HepG2 (cell line): ENCODE measurements at regions not wholly inside any gene's neighbourhood (a gene's known extent, or its start where the extent isn't known, plus 50 kb on each side); places are given as distances from the start of the nearest gene placed in this dataset.

Experiments
- ARID2 ChIP-seq: sonication (generic); formaldehyde crosslinking; IDR thresholded peaks from 2 replicates; pipeline ENCODE4 v1.8.1; 2022; ENCODE audit warnings: mild to moderate bottlenecking, missing genetic modification reagents, borderline replicate concordance
- ATM ChIP-seq: fragments of 450-650 bp; IDR thresholded peaks from 2 replicates; pipeline ENCODE4 v1.7.1; 2017; ENCODE audit warnings: mild to moderate bottlenecking, borderline replicate concordance
- HDAC1 ChIP-seq: sonication (generic); formaldehyde crosslinking; IDR thresholded peaks from 2 replicates; pipeline ENCODE4 v1.5.1; 2020; ENCODE audit warnings: mild to moderate bottlenecking, missing genetic modification reagents
- HNF4G ChIP-seq, 2 experiments: sonication (generic) in 1 of 2; formaldehyde crosslinking in 1 of 2; IDR thresholded peaks; 2 replicates each; pipeline versions ENCODE4 v1.4.0 to v1.6.1; 2011 to 2020; ENCODE audit warnings: borderline replicate concordance in 2 of 2, low read depth in 2 of 2, mild to moderate bottlenecking in 2 of 2, low read length in 1 of 2, missing genetic modification reagents in 1 of 2, moderate library complexity in 1 of 2
- KAT2B ChIP-seq: fragments of 150-350 bp; IDR thresholded peaks from 2 replicates; pipeline ENCODE4 v1.6.1; 2014; ENCODE audit warnings: low read depth, low read length, borderline replicate concordance
- KAT8 ChIP-seq: IDR thresholded peaks from 2 replicates; pipeline ENCODE4 v1.6.1; 2016; ENCODE audit warnings: missing genetic modification reagents, missing compliant biosample characterization
- MTF1 ChIP-seq: sonication (generic); formaldehyde crosslinking; IDR thresholded peaks from 2 replicates; pipeline ENCODE4 v1.5.0; 2020; ENCODE audit warnings: missing genetic modification reagents
- NCOA5 ChIP-seq: sonication (generic); formaldehyde crosslinking; IDR thresholded peaks from 2 replicates; pipeline ENCODE4 v1.4.0; 2020; ENCODE audit warnings: missing genetic modification reagents
- NFIB ChIP-seq: sonication (generic); formaldehyde crosslinking; IDR thresholded peaks from 2 replicates; pipeline ENCODE4 v1.9.0; 2021; ENCODE audit warnings: missing genetic modification reagents, mild to moderate bottlenecking, borderline replicate concordance
- PHF8 ChIP-seq: sonication (generic); formaldehyde crosslinking; IDR thresholded peaks from 2 replicates; pipeline ENCODE4 v1.5.0; 2020; ENCODE audit warnings: missing genetic modification reagents
- POLR2AphosphoS2 ChIP-seq: IDR thresholded peaks from 2 replicates; pipeline ENCODE4 v1.6.1; 2011; ENCODE audit warnings: low read depth, low read length, improper control_type of control experiment
- RFX1 ChIP-seq: fragments of 450-650 bp; IDR thresholded peaks from 2 replicates; pipeline ENCODE4 v1.6.1; 2017
- SIN3A ChIP-seq: IDR thresholded peaks from 2 replicates; pipeline ENCODE4 v1.6.1; 2011; ENCODE audit warnings: low read depth, mild to moderate bottlenecking, control low read depth, low read length, borderline replicate concordance
- SIX1 ChIP-seq: sonication (generic); formaldehyde crosslinking; IDR thresholded peaks from 2 replicates; pipeline ENCODE4 v1.4.0; 2020; ENCODE audit warnings: missing genetic modification reagents, borderline replicate concordance
- SMAD3 ChIP-seq: sonication (generic); formaldehyde crosslinking; IDR thresholded peaks from 2 replicates; pipeline ENCODE4 v1.4.0; 2020; ENCODE audit warnings: missing genetic modification reagents
- SMYD3 ChIP-seq: sonication (generic); formaldehyde crosslinking; IDR thresholded peaks from 2 replicates; pipeline ENCODE4 v1.8.1; 2023; ENCODE audit warnings: mild to moderate bottlenecking, missing genetic modification reagents
- XBP1 ChIP-seq: sonication (generic); formaldehyde crosslinking; IDR thresholded peaks from 2 replicates; pipeline ENCODE4 v1.5.0; 2020; ENCODE audit warnings: missing genetic modification reagents
- ZBTB49 ChIP-seq: sonication (generic); formaldehyde crosslinking; IDR thresholded peaks from 2 replicates; pipeline ENCODE4 v1.4.0; 2020; ENCODE audit warnings: missing genetic modification reagents, borderline replicate concordance
- ZFP82 ChIP-seq: sonication (generic); formaldehyde crosslinking; IDR thresholded peaks from 2 replicates; pipeline ENCODE4 v1.5.1; 2020; ENCODE audit warnings: mild to moderate bottlenecking, missing genetic modification reagents, borderline replicate concordance
- ZNF207 ChIP-seq: fragments of 450-650 bp; IDR thresholded peaks from 2 replicates; pipeline ENCODE4 v1.6.1; 2016; ENCODE audit warnings: antibody characterized with exemption, borderline replicate concordance
- ZNF263 ChIP-seq: sonication (generic); formaldehyde crosslinking; IDR thresholded peaks from 2 replicates; pipeline ENCODE4 v1.4.0; 2020; ENCODE audit warnings: missing genetic modification reagents
- ZNF329 ChIP-seq: sonication (generic); formaldehyde crosslinking; IDR thresholded peaks from 2 replicates; pipeline ENCODE4 v1.9.0; 2021; ENCODE audit warnings: low read depth, mild to moderate bottlenecking, missing genetic modification reagents
- ZNF619 ChIP-seq: sonication (generic); formaldehyde crosslinking; IDR thresholded peaks from 2 replicates; pipeline ENCODE4 v1.4.0; 2020; ENCODE audit warnings: mild to moderate bottlenecking, missing genetic modification reagents
- ZNF720 ChIP-seq: sonication (generic); formaldehyde crosslinking; IDR thresholded peaks from 2 replicates; pipeline ENCODE4 v1.4.0; 2020; ENCODE audit warnings: missing genetic modification reagents
- TF ChIP-seq, protein P1 (sequence below): sonication (generic); formaldehyde crosslinking; IDR thresholded peaks from 2 replicates; pipeline ENCODE4 v1.4.0; 2020; ENCODE audit warnings: mild to moderate bottlenecking, missing genetic modification reagents
- TF ChIP-seq, protein P2 (sequence below): sonication (generic); formaldehyde crosslinking; IDR thresholded peaks from 2 replicates; pipeline ENCODE4 v1.4.0; 2020; ENCODE audit warnings: mild to moderate bottlenecking, missing genetic modification reagents

- TF ChIP-seq ZNF329 (CRISPR knock-in tag), result no peak
- no peak for TF ChIP-seq ZNF720 (CRISPR knock-in tag)
- no peak for TF ChIP-seq RFX1
- peak; percentile 88 for TF ChIP-seq ZNF263 (CRISPR knock-in tag)
- TF ChIP-seq KAT2B, result no peak
- TF ChIP-seq PHF8, result peak; percentile 72
- 0 out of 2 replicates have a peak, but pooled peaks have one; percentile 34 for TF ChIP-seq ARID2 (CRISPR knock-in tag)
- peak; percentile 69; the same call in 1 of the 2 replicates for TF ChIP-seq SMYD3 (CRISPR knock-in tag)
- no peak for TF ChIP-seq ZBTB49
- no peak for TF ChIP-seq ZFP82 (CRISPR knock-in tag)
- no peak; the same call in 1 of the 2 replicates for TF ChIP-seq SIN3A
- peak; percentile 37; the same call in 1 of the 2 replicates for TF ChIP-seq SIX1 (CRISPR knock-in tag)
- TF ChIP-seq, protein P1, sequence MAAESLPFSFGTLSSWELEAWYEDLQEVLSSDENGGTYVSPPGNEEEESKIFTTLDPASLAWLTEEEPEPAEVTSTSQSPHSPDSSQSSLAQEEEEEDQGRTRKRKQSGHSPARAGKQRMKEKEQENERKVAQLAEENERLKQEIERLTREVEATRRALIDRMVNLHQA (CRISPR knock-in tag), result no peak
- TF ChIP-seq KAT8 (CRISPR knock-in tag), result peak; percentile 33; the same call in 1 of the 2 replicates
- no peak for TF ChIP-seq XBP1 (CRISPR knock-in tag)
- peak; percentile 87; the same call in 1 of the 2 replicates for TF ChIP-seq HDAC1 (CRISPR knock-in tag)
- TF ChIP-seq, protein P2, sequence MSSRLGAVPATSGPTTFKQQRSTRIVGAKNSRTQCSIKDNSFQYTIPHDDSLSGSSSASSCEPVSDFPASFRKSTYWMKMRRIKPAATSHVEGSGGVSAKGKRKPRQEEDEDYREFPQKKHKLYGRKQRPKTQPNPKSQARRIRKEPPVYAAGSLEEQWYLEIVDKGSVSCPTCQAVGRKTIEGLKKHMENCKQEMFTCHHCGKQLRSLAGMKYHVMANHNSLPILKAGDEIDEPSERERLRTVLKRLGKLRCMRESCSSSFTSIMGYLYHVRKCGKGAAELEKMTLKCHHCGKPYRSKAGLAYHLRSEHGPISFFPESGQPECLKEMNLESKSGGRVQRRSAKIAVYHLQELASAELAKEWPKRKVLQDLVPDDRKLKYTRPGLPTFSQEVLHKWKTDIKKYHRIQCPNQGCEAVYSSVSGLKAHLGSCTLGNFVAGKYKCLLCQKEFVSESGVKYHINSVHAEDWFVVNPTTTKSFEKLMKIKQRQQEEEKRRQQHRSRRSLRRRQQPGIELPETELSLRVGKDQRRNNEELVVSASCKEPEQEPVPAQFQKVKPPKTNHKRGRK (CRISPR knock-in tag), result peak; percentile 85; the same call in 1 of the 2 replicates
- 0 out of 2 replicates have a peak, but pooled peaks have one; percentile 65 for TF ChIP-seq ZNF619
- TF ChIP-seq ATM, result no peak
- TF ChIP-seq ZNF207, result no peak
- no peak for TF ChIP-seq SMAD3 (CRISPR knock-in tag)
- TF ChIP-seq MTF1 (CRISPR knock-in tag), result no peak
- TF ChIP-seq NCOA5 (CRISPR knock-in tag), result no peak
- TF ChIP-seq NFIB (CRISPR knock-in tag), result no peak
- TF ChIP-seq HNF4G (IDR thresholded peaks at IDR 0.05; ENCODE audit: borderline replicate concordance, low read depth, low read length), result no peak
- 0 out of 2 replicates have a peak, but pooled peaks have one; percentile 20 for TF ChIP-seq HNF4G (CRISPR knock-in tag; IDR thresholded peaks at IDR 0.05; ENCODE audit: borderline replicate concordance, low read depth)
- no peak for TF ChIP-seq POLR2AphosphoS2
Measured at GRCh38 chr10:58967551-58968388, 208.7 kb upstream of the PHYHIPL start (continued).
